RPMI8226 (cell line): ENCODE measurements at regions not wholly inside any gene's neighbourhood (a gene's known extent, or its start where the extent isn't known, plus 50 kb on each side); places are given as distances from the start of the nearest gene placed in this dataset.
"Not testable (repeated sequence)": the region's sequence is repeated elsewhere in the genome, so short reads cannot be mapped to it uniquely, and the experiment has no call there.

Source experiments
- DNase-seq: peaks from one replicate; pipeline ENCODE4 v3.0.0-alpha.2; 2015

GRCh38 chr13:65936249-65936648 is 1293.9 kb downstream of the PCDH9 start:
- no peak for DNase-seq

- no peak for DNase-seq
Measured at GRCh38 chr13:65932587-65933239, 1297.4 kb downstream of the PCDH9 start.

GRCh38 chr13:65932013-65932412 is 1298.1 kb downstream of the PCDH9 start:
- no peak for DNase-seq

- no peak for DNase-seq
Measured at GRCh38 chr13:65929436-65929835, 1300.7 kb downstream of the PCDH9 start.

GRCh38 chr13:65926750-65927171 is 1303.4 kb downstream of the PCDH9 start:
- peak; percentile 4 for DNase-seq

GRCh38 chr13:65922846-65923245 is 1307.3 kb downstream of the PCDH9 start:
- DNase-seq: not testable (repeated sequence)

- no peak for DNase-seq
Measured at GRCh38 chr13:65921933-65922332, 1308.2 kb downstream of the PCDH9 start.

- DNase-seq: no peak
Measured at GRCh38 chr13:65917731-65918130, 1312.4 kb downstream of the PCDH9 start.

GRCh38 chr13:65915195-65915594 is 1314.9 kb downstream of the PCDH9 start:
- DNase-seq: no peak

GRCh38 chr13:65914716-65915115 is 1315.4 kb downstream of the PCDH9 start:
- DNase-seq: no peak

- no peak for DNase-seq
Measured at GRCh38 chr13:65913173-65913572, 1317.0 kb downstream of the PCDH9 start.

- DNase-seq: no peak
Measured at GRCh38 chr13:65912516-65912915, 1317.6 kb downstream of the PCDH9 start.

GRCh38 chr13:65911546-65912193 is 1318.5 kb downstream of the PCDH9 start:
- DNase-seq: no peak

- DNase-seq: no peak
Measured at GRCh38 chr13:65909501-65909900, 1320.6 kb downstream of the PCDH9 start.

GRCh38 chr13:65907666-65908525 is 1322.2 kb downstream of the PCDH9 start:
- DNase-seq: no peak

- no peak for DNase-seq
Measured at GRCh38 chr13:65901723-65902122, 1328.4 kb downstream of the PCDH9 start.

GRCh38 chr13:65894049-65894448 is 1336.1 kb downstream of the PCDH9 start:
- DNase-seq: no peak

- DNase-seq: no peak
Measured at GRCh38 chr13:65892859-65893258, 1337.3 kb downstream of the PCDH9 start.

- DNase-seq: no peak
Measured at GRCh38 chr13:65889368-65889767, 1340.8 kb downstream of the PCDH9 start.

GRCh38 chr13:65882810-65883209 is 1347.3 kb downstream of the PCDH9 start:
- DNase-seq: no peak

- no peak for DNase-seq
Measured at GRCh38 chr13:65881561-65882155, 1348.5 kb downstream of the PCDH9 start.

GRCh38 chr13:65875031-65875430 is 1355.1 kb downstream of the PCDH9 start:
- no peak for DNase-seq

GRCh38 chr13:65872448-65872847 is 1357.7 kb downstream of the PCDH9 start:
- no peak for DNase-seq
